Right lung (tissue), 2 donors: ENCODE measurements at regions not wholly inside any gene's neighbourhood (a gene's known extent, or its start where the extent isn't known, plus 50 kb on each side); places are given as distances from the start of the nearest gene placed in this dataset.

Experiments
- DNase-seq, 2 donors: peaks; one replicate each; pipeline ENCODE4 v3.0.0-alpha.2; 2013

DNA sequence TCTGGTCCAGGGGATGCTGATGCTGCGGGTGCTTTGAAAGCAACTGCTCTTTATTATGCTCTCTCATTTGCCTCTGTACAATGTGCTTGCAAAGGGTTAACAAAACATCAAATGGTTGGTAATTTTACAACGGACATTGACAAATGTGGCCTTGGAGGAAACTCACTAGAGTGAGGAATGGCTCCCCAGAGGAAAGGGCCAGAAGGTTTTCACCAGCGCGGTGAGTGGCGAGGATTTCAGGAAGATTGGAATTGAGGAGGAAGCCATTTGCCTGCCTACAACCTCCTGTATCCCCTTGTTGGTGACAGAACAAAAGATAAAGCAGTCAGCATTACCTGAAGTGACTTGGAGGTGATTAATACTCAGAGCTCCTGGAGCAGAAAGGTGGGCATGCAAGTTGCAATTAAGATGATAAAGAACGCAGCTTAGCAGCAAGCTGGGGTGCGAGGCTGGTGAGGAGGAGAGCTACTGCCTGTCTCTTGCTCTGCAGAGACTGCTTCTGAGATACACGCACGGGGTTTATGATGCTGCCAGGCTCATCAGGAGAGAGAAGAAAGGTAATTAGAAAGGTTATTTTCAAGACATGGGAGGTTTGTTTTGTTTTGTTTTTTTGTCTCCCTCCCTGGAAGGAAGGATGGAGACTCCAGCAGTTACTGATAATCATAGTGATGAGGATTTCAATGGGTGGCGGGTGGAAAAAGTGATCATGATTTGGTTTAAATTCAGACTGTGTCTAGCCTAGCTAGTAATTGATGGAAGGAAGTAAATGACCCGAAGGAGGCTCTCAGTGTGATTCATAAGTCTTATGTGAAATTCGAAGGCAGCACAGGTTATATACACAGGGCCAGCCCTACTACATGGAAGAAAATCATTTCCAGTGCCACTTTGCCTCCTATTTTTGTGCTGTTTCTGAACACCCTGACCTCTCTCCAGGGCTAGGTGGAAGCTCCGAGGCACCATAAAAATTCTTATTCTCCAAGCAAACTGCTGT lies 141.6 kb upstream of the DTNBP1 start:
- no peak for DNase-seq

DNA sequence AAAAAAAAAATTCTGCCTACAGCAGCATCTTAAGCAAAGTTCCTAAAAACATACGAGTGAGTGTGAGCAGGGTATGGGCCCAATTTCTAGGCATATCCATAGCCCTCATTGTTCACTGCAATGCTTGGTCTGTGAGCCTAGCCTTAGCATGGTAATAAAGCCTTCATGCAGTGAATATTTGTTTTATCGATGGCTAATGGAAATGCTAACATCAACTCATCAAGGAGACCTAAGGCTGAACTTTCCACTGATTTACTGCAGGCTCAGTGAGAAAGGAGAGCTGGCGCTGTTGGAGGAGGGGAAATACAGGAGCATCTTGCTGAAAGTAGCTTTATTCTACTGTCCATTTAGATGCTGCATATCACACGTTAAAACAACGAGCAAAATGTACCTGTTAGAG lies 139.6 kb upstream of the DTNBP1 start:
- no peak for DNase-seq

DNA sequence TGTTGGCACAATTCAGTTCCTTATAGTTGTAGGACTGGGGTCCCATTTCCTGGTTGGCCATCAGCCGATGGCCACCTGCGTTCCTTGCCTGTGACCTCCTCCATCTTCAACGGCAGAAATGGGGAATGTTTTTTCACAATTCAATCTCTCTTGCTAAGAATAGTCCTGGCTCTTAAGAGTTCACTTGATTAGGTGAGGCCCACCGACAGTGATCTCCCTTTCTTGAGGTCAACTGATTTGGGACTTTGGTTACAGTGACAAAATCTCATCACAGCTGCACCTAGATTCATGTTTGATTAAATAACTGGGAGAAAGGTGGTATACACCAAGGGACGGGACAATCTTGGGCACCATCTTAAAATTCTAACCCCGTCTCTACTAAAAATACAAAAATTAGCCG lies 139.1 kb upstream of the DTNBP1 start:
- DNase-seq, result no peak

DNA sequence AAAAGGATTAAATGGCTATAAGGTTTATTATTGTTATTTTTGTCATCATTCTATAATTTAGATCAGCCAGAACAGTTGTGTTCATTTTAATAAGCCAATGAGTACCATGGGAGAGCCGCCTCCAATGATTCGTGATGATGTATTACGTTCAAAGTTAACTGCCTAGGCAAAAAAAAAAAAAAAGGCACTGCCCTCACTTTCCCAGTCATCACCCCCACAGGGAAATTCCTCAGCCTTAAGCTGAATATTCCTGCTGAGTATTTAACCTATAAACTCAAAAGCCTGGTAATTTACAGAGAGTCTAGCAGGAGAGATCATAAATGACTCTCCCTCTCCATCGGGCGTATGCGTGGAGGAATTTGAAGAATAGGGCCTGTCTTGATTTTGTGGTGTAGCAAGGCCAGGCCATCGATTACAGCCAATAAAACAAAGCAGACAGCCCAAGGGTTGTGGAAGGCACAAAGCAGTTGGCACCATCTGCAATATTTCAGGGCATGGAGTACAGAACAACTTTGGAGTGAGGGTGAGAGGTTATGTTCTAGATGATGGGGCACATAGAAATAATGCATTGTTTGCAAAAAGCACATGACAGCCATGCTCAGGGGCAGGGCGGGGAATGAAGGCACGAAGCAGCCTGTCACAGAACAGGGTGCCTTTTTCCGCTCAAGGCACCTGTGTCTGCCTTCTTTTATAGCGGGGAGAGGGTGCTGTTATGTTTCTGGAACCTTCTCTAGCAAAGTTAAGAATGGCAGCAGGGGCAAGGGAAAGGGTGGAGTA lies 138.2 kb upstream of the DTNBP1 start:
- no peak for DNase-seq

DNA sequence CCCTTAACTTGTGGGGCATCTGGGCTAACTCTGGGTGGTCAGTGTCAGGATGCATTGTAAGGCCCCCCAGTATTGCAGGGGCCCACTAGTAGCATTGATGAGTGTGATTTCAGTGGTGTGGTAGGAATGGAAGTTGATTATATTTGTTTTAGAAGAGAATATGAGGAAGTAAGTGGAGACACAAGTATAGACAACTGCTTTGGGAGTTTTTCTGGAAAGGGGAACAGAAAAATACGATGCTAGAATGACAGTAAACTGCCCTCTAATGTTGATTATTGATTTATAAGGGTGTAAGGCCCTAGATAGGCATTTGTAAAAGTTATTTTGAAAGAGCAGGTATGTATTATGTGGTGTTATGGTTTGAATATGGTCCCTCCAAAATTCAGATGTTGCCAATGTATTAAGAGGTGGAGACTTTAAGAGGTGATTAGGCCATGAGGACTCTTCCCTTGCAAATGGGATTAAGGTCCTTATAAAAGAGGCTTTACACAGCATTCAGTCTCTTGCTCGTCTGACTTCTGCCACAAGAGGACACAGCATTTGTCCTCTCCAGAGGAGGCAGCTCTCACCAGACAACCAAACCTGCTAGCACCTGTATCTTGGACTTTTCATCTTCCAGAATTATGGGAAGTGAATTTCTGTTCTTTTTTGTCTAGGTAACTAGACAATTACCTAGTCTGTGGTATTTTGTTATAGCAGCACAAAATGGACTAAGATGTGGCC lies 135.9 kb upstream of the DTNBP1 start:
- DNase-seq, result no peak

DNA sequence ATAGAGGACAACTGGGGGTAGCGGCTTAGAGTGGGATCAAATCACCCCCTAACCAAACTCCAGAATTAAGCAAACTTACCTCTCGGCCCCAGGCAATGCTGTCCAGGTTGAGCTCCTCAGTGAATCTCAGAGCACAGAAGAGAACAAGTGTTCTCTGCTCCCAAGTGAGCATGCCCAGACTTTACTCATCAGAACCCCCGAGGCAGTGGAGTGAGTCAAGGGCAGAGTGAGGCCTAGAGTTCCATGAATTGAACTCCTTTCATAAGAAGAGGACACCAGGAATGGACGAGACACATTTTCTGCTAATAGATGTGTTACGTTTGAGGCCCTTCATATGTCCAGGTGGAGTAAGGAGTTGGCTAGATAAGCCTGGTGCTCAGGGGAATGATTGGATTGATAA lies 134.0 kb upstream of the DTNBP1 start:
- no peak for DNase-seq

DNA sequence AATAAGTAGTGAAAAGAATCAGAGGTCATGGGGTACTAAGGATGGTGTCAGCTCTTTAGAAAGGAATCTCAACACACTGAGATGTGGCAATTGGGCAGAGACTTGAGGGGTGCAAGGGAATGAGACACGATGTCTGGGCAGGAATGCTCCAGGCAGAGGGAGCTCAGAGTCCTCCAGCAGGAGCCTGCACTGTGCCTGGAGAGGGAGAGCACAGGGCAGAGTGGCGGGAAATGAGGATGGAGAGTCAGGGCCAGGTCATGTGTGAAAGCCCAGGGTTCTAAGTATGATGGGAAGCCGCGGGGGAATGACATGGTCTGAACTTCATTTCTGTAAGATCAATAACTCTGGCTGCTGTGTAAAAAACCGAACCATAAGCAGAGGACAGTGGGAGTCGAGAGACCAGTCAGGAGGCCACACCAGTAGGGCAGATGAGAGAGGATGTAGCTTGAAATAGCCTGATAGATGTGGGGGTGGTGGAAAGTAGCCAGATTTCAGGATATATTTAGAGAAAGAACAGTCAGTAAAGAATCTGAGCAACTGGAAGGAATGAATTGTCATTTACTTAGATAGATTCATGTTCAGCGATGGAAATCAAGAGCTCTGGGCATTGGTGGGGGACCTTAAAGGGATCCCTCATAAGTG lies 133.4 kb upstream of the DTNBP1 start:
- DNase-seq, result peak in 1 of 2 donors; percentile 10

DNA sequence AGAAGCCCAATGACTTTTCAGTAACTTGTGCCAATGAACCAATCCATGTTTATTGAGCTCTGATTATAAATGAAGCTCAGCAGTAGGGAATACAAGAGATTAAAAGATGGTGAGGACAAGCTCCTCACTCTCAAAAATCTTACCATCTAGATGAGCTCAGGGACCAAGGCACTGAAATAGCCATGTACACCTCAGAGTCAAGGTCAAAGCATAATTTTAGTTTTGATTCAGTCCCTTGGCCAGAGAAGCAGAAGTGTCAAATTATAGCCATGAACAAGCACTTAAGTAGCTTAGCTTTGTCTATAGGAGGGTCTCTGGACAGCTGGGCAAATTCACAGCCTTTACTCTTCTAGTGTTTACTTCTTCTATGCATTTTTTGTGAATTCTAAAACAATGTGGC lies 131.0 kb upstream of the DTNBP1 start:
- DNase-seq, result no peak

DNA sequence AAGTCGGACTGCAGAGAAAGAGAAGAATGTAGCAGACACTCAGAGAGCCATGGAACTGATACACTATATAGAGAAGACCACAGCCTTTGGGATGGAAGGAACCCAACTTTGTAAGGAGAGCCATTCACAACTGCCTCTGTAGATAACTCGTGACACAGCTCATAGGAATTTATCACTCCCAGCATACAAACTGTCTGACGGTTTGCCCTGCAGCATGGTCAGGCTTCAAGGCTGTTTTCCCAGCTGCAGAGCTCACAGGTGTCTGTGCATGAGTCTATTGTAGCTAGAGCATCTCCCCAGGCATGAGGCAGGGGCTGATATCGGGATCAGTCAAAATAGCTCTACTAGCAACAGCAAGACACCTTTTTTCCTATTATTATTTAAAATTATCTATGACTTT lies 130.5 kb upstream of the DTNBP1 start:
- no peak for DNase-seq

DNA sequence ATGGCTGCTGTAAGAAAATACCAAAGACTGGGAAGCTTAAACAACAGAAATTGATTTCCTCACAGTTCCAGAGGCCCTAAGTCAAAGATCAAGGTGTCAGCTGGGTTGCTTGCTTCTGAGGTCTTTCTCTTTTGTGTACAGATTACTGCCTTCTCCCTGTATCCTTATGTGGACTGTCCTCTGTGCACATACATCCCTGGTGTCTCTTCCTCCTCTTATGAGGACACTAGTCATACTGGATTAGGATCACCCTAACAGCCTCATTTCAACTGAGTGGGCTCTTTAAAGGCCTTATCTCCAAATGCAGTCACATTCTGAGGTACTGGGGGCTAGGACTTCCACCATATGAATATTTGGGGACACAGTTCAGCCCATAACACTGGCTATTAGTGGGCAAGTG lies 130.0 kb upstream of the DTNBP1 start:
- DNase-seq, result no peak

DNA sequence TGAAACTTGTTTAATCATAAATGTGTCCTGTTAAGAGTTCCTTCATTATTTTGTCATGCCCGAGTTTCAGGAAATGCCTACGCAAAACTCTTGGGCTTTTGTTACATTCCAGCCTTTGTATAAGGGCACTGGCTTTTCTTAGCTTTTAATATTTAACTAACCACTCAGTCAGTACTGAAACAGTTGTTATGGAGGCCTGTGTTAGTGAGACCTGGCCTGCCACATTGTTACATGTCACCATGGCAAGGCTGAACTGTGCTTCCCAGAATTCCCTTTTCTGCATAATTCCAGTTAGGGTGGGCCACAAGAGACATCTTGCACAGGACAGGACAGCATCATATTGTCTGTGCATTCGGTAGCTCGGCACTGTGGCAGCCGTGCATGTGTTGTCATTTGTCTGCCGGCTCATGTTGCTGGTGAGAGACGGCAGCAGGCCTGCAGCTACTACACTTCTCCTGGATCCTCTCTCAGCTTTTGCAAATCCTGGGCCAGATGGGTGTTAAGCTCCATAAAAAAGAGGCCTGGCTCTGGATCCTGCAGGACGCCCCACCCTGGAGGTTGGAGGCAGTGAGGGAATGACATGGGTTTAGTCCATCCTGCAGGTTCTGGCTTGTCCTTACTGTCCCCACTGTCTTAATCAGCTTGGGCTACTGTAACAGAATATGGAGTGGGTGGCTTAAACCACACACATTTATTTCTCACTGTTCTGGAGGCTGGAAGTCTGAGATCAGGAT lies 128.8 kb upstream of the DTNBP1 start:
- peak; percentile 25 to 30 for DNase-seq

DNA sequence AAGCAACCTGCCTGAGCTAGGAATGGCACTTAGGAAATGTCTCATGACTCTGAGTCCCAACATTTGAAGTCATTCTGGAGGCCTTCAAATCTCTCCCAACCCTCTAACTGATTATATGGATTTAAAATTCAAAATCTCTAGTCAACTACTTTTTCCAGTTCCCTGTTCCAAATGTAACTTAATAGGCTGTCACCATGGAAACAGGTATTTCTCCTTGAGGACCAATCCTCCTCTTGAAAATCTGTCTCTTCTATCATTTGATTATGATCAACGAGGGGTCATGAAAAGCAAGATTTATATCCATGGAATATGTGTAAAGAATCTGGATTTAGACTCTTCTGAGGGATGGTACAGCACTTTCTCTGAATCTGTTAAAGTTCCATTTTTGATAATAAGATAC lies 127.3 kb upstream of the DTNBP1 start:
- DNase-seq, result no peak

DNA sequence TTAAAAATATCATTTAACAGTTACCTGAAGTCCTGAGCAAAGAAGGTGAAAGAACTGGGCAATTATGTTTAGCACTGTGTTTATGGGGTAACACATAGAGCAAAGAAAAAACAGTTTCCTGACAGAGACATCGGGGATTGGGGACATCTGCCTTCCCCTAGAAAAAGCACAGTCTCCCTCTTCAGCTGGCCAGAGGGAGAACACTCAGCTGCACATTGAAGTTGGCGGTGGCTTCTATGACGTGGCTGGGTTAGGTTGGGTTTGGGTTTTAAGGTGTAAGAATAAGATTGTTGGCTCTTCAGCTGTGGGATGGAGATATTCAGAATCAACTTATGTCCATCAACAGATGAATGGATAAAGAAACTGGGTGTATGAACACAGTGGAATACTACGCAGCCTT lies 124.0 kb upstream of the DTNBP1 start:
- no peak for DNase-seq

DNA sequence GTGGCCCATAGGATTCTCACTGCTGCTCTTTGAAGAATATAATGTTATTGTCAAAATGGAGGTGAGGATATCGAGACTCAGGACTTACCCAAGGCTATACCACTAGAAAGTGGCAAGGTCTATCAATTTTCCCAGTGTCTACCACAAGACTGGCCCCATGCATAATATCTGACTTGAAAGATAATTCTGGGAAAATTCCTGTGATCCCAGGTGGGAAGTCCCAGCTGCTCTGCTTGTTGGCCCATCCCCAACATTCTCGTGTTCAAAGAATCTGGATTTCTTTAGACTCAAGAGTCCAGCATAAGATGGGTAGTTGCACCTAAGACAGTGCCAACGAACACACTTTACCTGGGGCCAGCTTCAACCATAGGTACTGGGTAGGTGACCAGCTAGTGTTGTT lies 120.7 kb upstream of the DTNBP1 start:
- no peak for DNase-seq

DNA sequence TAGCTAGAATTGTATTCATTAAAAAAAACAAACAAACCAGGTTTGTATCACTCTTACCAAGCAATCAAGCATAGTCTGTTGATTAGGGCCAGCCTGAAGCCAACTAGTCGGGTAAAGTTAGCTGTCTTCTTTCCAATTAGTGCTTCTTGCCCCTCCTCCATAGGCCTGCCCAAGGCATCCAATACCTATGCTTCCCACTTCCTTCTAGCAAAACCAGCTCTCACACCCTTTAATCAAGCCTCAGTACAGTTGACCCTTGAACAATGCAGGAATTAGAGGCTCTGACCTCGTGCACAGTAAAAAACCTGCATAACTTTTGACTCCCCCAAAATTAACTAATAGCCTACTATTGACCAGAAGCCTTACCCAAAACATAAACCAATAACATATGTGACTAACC lies 119.1 kb upstream of the DTNBP1 start:
- DNase-seq, result no peak

DNA sequence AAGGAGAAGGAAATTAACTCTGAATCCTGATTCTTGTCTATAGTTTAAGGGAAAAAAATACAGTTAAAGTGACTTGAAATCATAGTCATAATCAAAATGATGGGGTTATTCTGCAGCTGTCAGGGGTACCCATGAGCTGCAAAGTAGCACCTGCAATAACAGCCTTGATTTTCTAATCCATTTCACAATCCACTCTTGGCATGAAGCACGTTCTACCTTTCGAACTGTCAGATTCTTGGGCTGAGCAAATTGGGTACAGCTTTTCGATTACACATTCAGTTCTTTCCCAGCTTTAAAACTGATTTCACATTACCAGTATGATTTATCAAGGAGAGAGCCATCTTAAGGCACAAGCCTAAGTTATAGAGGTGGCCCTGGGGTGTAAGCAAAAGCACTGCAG lies 118.5 kb upstream of the DTNBP1 start:
- DNase-seq, result no peak

DNA sequence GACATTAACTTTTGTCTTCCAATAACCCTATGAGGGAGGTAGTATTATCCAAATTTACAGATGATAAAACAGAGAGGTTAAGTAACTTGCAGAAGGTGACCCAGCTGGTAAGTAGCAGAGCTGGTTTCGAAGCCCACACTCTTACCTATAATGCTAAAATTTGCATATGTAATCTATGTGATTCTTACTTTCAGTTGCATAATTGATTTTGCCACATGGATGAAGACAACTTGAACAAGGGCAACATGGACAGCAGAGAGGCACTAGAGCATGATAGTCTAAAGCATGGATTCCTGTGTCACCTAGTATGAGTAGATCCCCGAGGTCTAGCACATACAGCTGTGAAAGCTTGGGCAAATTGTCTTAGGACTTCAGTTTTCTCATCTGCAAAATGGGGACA lies 117.6 kb upstream of the DTNBP1 start:
- no peak for DNase-seq

DNA sequence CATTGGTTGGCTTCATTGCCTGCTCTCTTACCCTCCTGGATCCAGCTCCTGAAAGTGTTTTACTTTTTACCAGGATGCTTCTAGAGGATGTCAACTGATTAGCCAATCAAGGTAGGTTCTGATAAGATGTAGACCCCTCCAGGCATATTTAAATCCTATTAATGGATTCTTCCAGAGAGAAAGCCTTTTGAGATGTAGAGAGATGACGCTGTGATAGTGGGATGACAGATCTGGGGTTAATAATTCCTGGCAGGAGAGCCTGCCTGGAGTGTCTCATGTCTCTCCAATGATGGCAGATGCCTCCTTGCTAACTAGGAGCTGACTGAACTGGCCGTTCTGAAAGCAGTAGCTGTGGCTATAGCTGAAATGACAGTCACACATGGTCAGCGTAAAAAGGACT lies 116.9 kb upstream of the DTNBP1 start:
- DNase-seq, result no peak

DNA sequence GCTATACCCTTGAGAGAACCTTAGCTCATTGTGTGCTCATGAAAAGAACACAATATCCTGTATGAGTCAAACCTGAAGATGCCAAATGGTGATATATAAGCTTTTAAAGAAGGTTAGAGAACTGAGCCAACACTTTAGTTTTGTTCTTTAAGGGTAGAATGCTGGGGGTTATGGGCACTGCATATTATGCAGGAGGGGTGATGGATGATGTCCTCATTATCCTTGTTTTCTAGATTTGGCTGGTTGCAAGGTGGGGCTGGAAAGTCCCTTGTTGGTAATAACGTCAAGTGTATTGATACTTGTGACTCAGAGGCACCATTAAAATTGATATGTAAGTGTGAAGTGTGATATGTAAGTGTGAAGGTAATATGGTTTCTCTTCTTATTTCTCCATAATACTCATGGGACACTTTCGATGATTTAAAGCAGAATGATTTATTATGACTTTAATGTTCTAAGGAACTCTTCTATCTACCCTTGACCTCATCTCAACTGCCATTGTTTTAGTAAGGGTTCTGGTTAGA lies 113.7 kb upstream of the DTNBP1 start:
- no peak for DNase-seq

DNA sequence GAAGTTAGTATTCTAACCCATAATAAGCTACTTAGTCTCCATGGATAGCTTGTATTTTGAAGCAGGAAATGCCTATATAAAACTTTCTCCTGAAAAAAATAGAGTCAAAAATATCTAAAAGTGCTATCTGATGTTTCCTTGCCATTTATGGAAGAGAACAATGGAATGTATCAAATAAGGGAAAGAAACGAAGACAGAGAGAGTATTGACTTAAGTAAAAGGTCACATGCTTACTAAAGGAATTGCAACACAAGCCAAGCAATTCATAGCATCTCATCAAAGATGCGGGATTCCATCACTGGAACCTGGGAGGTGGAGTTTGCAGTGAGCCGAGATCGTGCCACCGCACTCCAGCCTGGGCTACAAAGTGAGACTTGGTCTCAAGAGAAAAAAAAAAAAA lies 112.9 kb upstream of the DTNBP1 start:
- DNase-seq, result no peak

DNA sequence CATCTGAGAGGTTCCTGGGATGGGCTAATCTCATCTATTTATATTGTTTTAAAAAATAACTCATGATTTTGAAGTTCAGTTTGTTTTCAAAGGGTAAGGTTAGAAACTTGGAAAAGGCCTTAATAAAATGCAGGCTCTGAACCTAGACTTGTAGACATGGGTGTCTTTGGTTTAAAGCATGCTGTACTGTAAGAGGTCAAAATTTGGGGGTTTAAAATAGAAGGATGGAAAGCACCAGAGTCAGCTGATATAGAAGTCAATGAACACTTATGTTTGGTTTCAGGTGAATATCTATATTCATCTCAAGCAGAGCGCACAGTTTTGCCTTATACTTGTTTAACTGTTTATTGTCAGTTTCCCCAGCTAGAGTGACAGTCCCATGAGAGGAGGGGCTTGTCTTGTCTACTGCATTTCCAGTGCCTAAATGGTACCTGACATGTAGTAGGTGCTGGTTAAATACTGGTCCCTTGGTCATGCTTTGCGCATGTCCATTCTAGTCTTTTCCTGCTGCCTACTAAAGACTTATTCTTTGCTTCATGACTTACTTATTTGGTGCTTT lies 112.3 kb upstream of the DTNBP1 start:
- DNase-seq, result no peak
